ENCODE measurements at regions not wholly inside any gene's neighbourhood (a gene's known extent, or its start where the extent isn't known, plus 50 kb on each side); places are given as distances from the start of the nearest gene placed in this dataset.
"Not testable (repeated sequence)": the region's sequence is repeated elsewhere in the genome, so short reads cannot be mapped to it uniquely, and the experiment has no call there.

DNA sequence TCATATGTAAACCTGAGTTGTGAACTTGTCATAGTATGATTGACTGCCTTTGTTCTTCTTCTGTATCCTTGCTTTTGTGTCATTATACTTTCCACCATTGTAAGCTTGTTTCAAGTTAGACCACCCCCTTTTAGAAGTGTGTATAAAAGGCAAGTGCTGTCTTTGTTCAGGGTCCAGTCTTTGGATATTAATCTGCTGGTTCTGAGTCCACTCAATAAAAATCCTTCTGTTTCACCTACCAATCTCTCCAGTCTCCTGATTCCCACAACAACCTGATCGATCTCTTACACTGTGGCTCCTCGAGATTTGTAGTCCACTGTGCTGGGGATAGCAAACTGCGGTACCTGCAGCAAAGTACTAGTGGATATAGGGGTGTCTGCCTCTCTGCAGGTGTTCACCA is 1465.8 kb upstream of the PCDH10 start:
- DNase-seq; in situ Hi-C loops (cut with HindIII; ENCODE audit: low pct_ligation_motif_present, low pct_unique_long_range_greater_than_20kb, low sequenced_read_pairs): not testable (repeated sequence)

DNA sequence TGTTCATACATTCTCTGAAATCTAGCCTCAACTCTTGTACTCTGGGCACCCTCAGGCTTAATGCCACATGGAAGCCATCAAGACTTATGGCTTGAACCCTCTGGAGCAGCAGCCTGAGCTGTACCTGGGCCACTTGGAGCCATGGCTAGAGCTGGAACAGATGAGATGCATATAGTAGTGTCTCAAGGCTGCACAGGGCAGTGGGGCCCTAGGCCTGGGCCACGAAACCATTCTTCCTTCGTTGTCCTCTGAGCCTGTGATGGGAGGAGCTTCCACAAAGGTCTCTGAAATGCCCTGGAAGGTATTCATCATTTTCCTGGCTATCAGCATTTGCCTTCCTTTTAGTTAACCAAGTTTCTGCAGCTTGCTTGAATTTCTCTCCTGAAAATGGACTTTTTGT is 1427.2 kb upstream of the PCDH10 start:
- no peak for DNase-seq
- in situ Hi-C loops (cut with HindIII; ENCODE audit: low pct_ligation_motif_present, low pct_unique_long_range_greater_than_20kb, low sequenced_read_pairs), result no loop called here

DNA sequence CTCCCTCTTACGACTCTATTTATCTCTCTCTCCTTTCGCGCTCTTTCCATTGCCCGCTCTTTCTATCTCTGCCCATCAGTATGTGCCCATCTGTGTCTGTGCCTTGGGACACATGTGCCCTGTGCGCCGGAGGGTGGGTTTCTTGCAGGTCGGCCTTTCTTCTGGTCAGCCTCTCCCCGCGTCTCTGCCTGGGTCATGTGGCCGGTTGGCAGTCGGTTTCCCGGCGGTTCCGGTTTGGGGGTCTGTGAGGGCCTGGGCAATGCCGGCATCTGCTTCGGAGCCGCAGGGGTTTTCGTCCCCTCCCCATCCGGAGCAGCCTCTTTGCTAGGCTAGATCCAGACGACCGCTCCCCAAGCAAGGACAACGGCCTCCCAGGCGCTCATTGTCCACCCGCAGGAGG is 1426.0 kb upstream of the PCDH10 start:
- in situ Hi-C loops (cut with HindIII; ENCODE audit: low pct_ligation_motif_present, low pct_unique_long_range_greater_than_20kb, low sequenced_read_pairs), result not testable (repeated sequence)

DNA sequence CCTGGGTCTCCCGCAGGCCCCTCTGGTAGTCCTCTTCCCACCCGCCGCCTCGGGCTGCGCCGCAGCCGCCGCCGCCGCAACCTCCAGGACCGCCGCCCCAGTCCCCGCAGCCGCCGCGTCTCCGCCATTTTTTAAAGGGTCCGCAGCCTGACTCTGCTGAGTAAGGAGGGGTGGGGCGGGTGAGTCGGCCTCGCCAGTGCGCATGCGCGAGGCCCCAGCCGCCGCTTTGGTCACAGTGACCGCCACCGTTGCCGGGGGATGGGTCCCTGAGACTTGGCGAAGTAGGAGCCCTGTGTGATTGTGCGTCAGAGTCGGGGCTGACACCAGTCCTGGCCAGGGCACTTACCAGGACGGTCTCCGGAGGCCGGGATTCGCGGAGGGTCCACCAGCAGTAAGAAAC is 1424.2 kb upstream of the PCDH10 start:
- peak; percentile 28 for DNase-seq
- in situ Hi-C loops (cut with HindIII; ENCODE audit: low pct_ligation_motif_present, low pct_unique_long_range_greater_than_20kb, low sequenced_read_pairs), result not testable (repeated sequence)

More for the DNA sequence above, 1426.0 kb upstream of the PCDH10 start:
- DNase-seq, result not testable (repeated sequence)

DNA sequence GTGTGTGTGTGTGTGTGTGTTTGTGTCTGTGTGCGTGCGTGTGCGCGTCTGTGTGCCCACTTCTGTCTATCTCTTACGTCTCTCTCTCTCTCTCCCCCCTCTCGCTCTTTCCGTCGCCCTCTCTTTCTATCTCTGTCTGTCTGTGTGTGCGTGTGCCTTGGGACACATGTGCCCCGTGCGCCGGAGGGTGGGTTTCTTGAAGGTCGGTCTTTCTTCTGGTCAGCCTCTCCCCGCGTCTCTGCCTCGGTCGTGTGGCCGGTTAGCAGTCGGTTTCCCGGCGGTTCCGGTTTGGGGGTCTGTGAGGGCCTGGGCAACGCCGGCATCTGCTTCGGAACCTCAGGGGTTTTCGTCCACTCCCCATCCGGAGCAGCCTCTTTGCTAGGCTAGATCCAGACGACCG is 1423.6 kb upstream of the PCDH10 start:
- in situ Hi-C loops (cut with HindIII; ENCODE audit: low pct_ligation_motif_present, low pct_unique_long_range_greater_than_20kb, low sequenced_read_pairs); DNase-seq: not testable (repeated sequence)

DNA sequence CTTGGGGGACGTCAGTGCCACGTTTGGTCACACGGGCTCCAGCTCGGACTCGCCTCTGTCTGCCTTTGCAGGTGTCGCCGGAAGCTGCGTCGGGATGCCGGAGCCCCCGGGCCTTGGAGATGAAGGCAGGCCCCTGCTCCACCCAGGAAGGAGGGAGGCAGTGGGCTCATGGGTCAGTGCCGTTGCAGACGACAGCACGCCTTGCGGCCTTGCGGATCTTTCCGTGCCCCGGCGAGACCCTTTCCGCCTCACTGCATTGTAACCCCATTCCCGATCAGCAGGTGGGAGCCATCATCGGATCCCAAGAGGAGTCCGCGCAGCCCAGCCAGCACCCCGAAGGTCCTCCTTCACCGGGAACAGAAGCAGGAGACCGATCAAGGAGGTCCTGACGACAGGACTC is 1422.2 kb upstream of the PCDH10 start:
- DNase-seq; in situ Hi-C loops (cut with HindIII; ENCODE audit: low pct_ligation_motif_present, low pct_unique_long_range_greater_than_20kb, low sequenced_read_pairs): not testable (repeated sequence)

DNA sequence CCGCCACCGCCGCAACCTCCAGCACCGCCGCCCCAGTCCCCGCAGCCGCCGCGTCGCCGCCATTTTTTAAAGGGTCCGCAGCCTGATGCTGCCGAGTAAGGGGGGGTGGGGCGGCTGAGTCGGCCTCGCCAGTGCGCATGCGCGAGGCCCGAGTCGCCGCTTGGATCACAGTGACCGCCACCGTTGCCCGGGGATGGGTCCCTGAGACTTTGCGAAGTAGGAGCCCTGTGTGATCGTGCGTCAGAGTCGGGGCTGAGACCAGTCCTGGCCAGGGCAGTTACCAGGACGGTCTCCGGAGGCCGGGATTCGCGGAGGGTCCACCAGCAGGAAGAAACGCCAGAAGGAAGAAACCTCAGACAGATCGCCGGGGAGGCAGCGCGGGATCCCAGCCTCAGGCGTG is 1421.7 kb upstream of the PCDH10 start:
- DNase-seq; in situ Hi-C loops (cut with HindIII; ENCODE audit: low pct_ligation_motif_present, low pct_unique_long_range_greater_than_20kb, low sequenced_read_pairs): not testable (repeated sequence)

DNA sequence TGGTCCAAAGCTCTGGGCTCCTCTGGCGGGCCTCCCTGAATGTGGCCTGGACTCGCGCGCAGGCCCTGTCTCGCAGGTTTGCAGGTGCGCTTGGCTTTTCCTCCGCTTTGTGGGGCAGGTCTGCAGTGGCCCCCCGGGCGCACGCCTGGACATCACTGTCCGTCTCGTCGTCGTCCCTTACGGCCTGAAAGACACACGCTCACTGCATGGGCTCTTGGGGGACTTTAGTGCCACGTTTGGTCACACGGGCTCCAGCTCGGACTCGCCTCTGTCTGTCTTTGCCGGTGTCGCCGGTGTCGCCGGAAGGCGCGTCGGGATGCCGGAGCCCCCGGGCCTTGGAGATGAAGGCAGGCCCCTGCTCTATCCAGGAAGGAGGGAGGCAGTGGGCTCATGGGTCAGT is 1419.9 kb upstream of the PCDH10 start:
- DNase-seq; in situ Hi-C loops (cut with HindIII; ENCODE audit: low pct_ligation_motif_present, low pct_unique_long_range_greater_than_20kb, low sequenced_read_pairs): not testable (repeated sequence)

DNA sequence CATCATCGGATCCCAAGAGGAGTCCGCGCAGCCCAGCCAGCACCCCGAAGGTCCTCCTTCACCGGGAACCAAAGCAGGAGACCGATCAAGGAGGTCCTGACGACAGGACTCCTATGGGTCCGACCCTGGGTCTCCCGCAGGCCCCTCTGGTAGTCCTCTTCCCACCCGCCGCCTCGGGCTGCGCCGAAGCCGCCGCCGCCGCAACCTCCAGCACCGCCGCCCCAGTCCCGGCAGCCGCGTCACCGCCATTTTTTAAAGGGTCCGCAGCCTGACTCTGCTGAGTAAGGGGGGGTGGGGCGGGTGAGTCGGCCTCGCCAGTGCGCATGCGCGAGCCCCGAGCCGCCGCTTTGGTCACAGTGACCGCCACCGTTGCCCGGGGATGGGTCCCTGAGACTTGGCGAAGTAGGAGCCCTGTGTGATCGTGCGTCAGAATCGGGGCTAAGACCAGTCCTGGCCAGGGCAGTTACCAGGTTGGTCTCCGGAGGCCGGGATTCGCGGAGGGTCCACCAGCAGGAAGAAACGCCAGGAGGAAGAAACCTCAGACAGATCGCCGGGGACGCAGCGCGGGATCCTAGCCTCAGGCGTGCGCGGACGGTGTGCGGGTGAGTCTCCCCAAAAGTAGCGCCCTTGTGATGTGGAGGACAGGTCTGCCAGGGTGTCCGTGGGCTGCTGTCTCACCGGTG is 1419.2 kb upstream of the PCDH10 start:
- DNase-seq; in situ Hi-C loops (cut with HindIII; ENCODE audit: low pct_ligation_motif_present, low pct_unique_long_range_greater_than_20kb, low sequenced_read_pairs): not testable (repeated sequence)

DNA sequence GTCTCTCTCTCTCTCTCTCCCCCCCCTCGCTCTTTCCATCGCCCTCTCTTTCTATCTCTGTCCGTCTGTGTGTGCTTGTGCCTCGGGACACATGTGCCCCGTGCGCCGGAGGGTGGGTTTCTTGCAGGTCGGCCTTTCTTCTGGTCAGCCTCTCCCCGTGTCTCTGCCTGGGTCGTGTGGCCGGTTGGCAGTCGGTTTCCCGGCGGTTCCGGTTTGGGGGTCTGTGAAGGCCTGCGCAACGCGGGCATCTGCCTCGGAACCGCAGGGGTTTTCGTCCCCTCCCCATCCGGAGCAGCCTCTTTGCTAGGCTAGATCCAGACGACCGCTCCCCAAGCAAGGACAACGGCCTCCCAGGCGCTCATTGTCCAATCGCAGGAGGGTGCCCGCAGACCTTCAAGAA is 1418.5 kb upstream of the PCDH10 start:
- DNase-seq; in situ Hi-C loops (cut with HindIII; ENCODE audit: low pct_ligation_motif_present, low pct_unique_long_range_greater_than_20kb, low sequenced_read_pairs): not testable (repeated sequence)

DNA sequence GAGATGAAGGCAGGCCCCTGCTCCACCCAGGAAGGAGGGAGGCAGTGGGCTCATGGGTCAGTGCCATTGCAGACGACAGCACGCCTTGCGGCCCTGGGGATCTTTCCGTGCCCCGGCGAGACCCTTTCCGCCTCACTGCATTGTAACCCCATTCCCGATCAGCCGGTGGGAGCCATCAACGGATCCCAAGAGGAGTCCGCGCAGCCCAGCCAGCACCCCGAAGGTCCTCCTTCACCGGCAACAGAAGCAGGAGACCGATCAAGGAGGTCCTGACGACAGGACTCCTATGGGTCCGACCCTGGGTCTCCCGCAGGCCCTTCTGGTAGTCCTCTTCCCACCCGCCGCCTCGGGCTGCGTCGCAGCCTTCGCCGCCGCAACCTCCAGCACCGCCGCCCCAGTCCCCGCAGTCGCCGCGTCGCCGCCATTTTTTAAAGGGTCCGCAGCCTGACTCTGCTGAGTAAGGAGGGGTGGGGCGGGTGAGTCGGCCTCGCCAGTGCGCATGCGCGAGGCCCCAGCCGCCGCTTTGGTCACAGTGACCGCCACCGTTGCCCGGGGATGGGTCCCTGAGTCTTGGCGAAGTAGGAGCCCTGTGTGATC is 1417.0 kb upstream of the PCDH10 start:
- DNase-seq; in situ Hi-C loops (cut with HindIII; ENCODE audit: low pct_ligation_motif_present, low pct_unique_long_range_greater_than_20kb, low sequenced_read_pairs): not testable (repeated sequence)

DNA sequence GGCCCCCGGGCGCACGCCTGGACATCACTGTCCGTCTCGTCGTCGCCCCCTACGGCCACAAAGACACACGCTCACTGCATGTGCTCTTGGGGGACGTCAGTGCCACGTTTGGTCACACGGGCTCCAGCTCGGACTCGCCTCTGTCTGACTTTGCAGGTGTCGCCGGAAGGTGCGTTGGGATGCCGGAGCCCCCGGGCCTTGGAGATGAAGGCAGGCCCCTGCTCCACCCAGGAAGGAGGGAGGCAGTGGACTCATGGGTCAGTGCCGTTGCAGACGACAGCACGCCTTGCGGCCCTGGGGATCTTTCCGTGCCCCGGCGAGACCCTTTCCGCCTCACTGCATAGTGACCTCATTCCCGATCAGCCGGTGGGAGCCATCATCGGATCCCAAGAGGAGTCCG is 1414.8 kb upstream of the PCDH10 start:
- DNase-seq; in situ Hi-C loops (cut with HindIII; ENCODE audit: low pct_ligation_motif_present, low pct_unique_long_range_greater_than_20kb, low sequenced_read_pairs): not testable (repeated sequence)

DNA sequence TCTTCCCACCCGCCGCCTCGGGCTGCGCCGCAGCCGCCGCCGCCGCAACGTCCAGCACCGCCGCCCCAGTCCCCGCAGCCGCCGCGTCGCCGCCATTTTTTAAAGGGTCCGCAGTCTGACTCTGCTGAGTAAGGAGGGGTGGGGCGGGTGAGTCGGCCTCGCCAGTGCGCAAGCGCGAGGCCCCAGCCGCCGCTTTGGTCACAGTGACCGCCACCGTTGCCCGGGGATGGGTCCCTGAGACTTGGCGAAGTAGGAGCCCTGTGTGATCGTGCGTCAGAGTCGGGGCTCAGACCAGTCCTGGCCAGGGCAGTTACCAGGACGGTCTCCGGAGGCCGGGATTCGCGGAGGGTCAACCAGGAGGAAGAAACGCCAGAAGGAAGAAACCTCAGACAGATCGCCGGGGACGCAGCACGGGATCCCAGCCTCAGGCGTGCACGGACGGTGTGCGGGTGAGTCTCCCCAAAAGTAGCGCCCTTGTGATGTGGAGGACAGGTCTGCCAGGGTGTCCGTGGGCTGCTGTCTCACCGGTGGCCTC is 1414.2 kb upstream of the PCDH10 start:
- DNase-seq; in situ Hi-C loops (cut with HindIII; ENCODE audit: low pct_ligation_motif_present, low pct_unique_long_range_greater_than_20kb, low sequenced_read_pairs): not testable (repeated sequence)

DNA sequence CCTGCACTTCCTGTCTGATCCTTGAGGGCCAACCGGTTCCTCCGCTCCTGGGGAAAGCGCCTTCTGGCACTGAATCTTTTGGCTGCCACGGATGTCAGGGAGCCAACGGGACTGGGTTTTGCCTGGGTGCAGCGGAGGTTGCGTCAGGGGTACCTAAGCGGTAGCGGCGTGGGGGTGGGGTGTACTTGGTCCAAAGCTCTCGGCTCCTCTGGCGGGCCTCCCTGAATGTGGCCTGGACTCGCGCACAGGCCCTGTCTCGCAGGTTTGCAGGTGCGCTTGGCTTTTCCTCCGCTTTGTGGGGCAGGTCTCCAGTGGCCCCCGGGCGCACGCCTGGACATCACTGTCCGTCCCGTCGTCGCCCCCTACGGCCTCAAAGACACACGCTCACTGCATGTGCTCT is 1410.1 kb upstream of the PCDH10 start:
- in situ Hi-C loops (cut with HindIII; ENCODE audit: low pct_ligation_motif_present, low pct_unique_long_range_greater_than_20kb, low sequenced_read_pairs); DNase-seq: not testable (repeated sequence)

DNA sequence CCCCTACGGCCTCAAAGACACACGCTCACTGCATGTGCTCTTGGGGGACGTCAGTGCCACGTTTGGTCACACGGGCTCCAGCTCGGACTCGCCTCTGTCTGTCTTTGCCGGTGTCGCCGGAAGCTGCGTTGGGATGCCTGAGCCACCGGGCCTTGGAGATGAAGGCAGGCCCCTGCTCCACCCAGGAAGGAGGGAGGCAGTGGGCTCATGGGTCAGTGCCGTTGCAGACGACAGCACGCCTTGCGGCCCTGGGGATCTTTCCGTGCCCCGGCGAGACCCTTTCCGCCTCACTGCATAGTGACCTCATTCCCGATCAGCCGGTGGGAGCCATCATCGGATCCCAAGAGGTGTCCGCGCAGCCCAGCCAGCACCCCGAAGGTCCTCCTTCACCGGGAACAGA is 1407.3 kb upstream of the PCDH10 start:
- in situ Hi-C loops (cut with HindIII; ENCODE audit: low pct_ligation_motif_present, low pct_unique_long_range_greater_than_20kb, low sequenced_read_pairs); DNase-seq: not testable (repeated sequence)

DNA sequence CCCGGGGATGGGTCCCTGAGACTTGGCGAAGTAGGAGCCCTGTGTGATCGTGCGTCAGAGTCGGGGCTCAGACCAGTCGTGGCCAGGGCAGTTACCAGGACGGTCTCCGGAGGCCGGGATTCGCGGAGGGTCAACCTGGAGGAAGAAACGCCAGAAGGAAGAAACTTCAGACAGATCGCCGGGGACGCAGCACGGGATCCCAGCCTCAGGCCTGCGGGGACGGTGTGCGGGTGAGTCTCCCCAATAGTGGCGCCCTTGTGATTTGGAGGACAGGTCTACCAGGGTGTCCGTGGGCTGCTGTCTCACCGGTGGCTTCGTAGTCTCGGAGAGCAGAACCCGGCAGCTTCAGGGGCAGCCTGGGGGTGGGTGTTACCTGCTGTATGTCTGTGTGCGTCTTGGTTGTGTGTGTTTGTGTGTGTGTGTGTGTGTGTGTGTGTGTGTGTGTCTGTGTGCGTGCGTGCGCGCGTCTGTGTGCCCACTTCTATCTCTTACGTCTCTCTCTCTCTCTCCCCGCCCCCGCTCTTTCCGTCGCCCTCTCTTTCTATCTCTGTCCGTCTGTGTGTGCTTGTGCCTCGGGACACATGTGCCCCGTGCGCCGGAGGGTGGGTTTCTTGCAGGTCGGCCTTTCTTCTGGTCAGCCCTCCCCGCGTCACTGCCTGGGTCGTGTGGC is 1406.4 kb upstream of the PCDH10 start:
- DNase-seq; in situ Hi-C loops (cut with HindIII; ENCODE audit: low pct_ligation_motif_present, low pct_unique_long_range_greater_than_20kb, low sequenced_read_pairs): not testable (repeated sequence)

DNA sequence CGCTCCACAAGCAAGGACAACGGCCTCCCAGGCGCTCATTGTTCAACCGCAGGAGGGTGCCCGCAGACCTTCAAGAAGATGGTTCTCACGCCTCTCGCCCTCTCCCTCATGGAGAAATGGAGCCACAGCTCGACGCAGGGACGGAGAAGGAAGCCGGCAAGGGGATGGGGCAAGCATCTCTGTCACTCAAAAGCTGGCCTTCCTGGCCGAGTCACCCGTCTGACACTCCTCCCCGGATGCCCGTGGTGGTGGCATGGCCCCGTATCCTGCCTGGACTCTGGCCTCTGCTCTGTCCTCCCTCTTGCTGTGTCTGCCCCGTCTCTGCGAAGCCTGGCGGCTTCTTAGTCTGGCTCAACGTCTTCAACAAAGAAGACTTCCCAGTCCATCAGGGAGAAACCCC is 1405.7 kb upstream of the PCDH10 start:
- DNase-seq; in situ Hi-C loops (cut with HindIII; ENCODE audit: low pct_ligation_motif_present, low pct_unique_long_range_greater_than_20kb, low sequenced_read_pairs): not testable (repeated sequence)

DNA sequence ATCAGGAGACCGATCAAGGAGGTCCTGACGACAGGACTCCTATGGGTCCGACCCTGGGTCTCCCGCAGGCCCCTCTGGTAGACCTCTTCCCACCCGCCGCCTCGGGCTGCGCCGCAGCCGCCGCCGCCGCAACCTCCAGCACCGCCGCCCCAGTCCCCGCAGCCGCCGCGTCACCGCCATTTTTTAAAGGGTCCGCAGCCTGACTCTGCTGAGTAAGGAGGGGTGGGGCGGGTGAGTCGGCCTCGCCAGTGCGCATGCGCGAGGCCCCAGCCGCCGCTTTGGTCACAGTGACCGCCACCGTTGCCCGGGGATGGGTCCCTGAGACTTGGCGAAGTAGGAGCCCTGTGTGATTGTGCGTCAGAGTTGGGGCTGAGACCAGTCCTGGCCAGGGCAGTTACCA is 1401.9 kb upstream of the PCDH10 start:
- DNase-seq; in situ Hi-C loops (cut with HindIII; ENCODE audit: low pct_ligation_motif_present, low pct_unique_long_range_greater_than_20kb, low sequenced_read_pairs): not testable (repeated sequence)

DNA sequence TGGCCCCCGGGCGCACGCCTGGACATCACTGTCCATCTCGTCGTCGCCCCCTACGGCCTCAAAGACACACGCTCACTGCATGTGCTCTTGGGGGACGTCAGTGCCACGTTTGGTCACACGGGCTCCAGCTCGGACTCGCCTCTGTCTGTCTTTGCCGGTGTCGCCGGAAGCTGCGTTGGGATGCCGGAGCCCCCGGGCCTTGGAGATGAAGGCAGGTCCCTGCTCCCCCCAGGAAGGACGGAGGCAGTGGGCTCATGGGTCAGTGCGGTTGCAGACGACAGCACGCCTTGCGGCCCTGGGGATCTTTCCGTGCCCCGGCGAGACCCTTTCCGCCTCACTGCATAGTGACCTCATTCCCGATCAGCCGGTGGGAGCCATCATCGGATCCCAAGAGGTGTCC is 1399.9 kb upstream of the PCDH10 start:
- in situ Hi-C loops (cut with HindIII; ENCODE audit: low pct_ligation_motif_present, low pct_unique_long_range_greater_than_20kb, low sequenced_read_pairs); DNase-seq: not testable (repeated sequence)
